B cell (primary cell): ENCODE measurements at regions not wholly inside any gene's neighbourhood (a gene's known extent, or its start where the extent isn't known, plus 50 kb on each side); places are given as distances from the start of the nearest gene placed in this dataset.

ENCODE experiments used
- ATAC-seq: fragments of 200-7000 bp; cut with Tn5 transposase; one replicate; pipeline ENCODE4 v1.10.0; 2021; ENCODE audit warnings: low read depth, mild to moderate bottlenecking, moderate number of reproducible peaks, moderate library complexity
- CTCF ChIA-PET: fragments of 350-600 bp; sonication (Branson Sonifier 250); formaldehyde crosslinking; loops from one replicate; lab custom pipeline; 2021; ENCODE audit warnings: antibody characterized with exemption, inconsistent platforms; lab: Charles Lee
- POLR2A ChIA-PET: fragments of 350-600 bp; sonication (Branson Sonifier 250); formaldehyde crosslinking; loops from one replicate; lab custom pipeline; 2021; ENCODE audit warnings: antibody characterized with exemption; lab: Charles Lee
- DNase-seq: peaks from one replicate; pipeline ENCODE4 v3.0.0; 2013
- H2AFZ ChIP-seq: 2 replicates; pipeline ENCODE4 v1.6.1; 2012; ENCODE audit warnings: mild to moderate bottlenecking, low read depth, low read length; ENCODE audit not compliant: insufficient read depth, poor library complexity, severe bottlenecking
- H3K27ac ChIP-seq, 2 donors: 1 replicate in 1 of 2; 2 replicates in 1 of 2; pipeline ENCODE4 v1.5.1; 2012 to 2013; ENCODE audit warnings: low read length in 2 of 2, mild to moderate bottlenecking in 2 of 2, moderate library complexity in 1 of 2
- H3K27me3 ChIP-seq, 4 experiments: fragments of 200-600 bp in 1 of 4; sonication (generic) in 1 of 4; replicated peaks in 1 of 4; 1 replicate in 2 of 4; 2 replicates in 2 of 4; pipeline versions ENCODE4 v1.6.1 to v1.7.0; 2013 to 2016; ENCODE audit warnings: low read length in 3 of 4, mild to moderate bottlenecking in 2 of 4, mixed read lengths in 1 of 4, moderate library complexity in 1 of 4; ENCODE audit not compliant: insufficient read depth in 4 of 4, control insufficient read depth in 3 of 4; ENCODE audit errors: control extremely low read depth in 1 of 4
- H3K36me3 ChIP-seq, 2 experiments: replicated peaks in 1 of 2; 1 replicate in 1 of 2; 2 replicates in 1 of 2; pipeline versions ENCODE4 v1.6.1 to v1.7.1; 2013; ENCODE audit warnings: low read length in 1 of 2; ENCODE audit not compliant: insufficient read depth in 2 of 2, control insufficient read depth in 1 of 2; ENCODE audit errors: control extremely low read depth in 1 of 2, extremely low read depth in 1 of 2
- H3K4me1 ChIP-seq, 2 donors: fragments of 200-600 bp in 1 of 2; sonication (generic) in 1 of 2; 1 replicate in 1 of 2; 2 replicates in 1 of 2; pipeline versions ENCODE4 v1.5.1 to v1.6.1; 2013 to 2017; ENCODE audit warnings: low read length in 2 of 2; ENCODE audit not compliant: control insufficient read depth in 2 of 2, insufficient read depth in 2 of 2
- H3K4me2 ChIP-seq: replicated peaks from 2 replicates; pipeline ENCODE3; 2012; ENCODE audit warnings: mild to moderate bottlenecking, low read depth, low read length; ENCODE audit not compliant: poor library complexity, severe bottlenecking
- H3K4me3 ChIP-seq, 5 experiments: fragments of 200-600 bp in 1 of 5; sonication (generic) in 1 of 5; 1 replicate in 3 of 5; 2 replicates in 2 of 5; pipeline versions ENCODE4 v1.5.1 to v1.7.0; 2011 to 2016; ENCODE audit warnings: low read length in 4 of 5, mild to moderate bottlenecking in 4 of 5, low read depth in 2 of 5, control low read depth in 1 of 5, moderate library complexity in 1 of 5; ENCODE audit not compliant: insufficient read depth in 1 of 5; ENCODE audit errors: control extremely low read depth in 1 of 5, extremely low read depth in 1 of 5
- H3K79me2 ChIP-seq: fragments of 200-600 bp; sonication (generic); one replicate; pipeline ENCODE4 v1.6.0; 2016; ENCODE audit warnings: low read length; ENCODE audit not compliant: control insufficient read depth, insufficient read depth
- H3K9ac ChIP-seq: fragments of 200-600 bp; sonication (generic); 2 replicates; pipeline ENCODE4 v1.6.1; 2017; ENCODE audit warnings: mild to moderate bottlenecking, low read length, moderate library complexity
- H3K9me3 ChIP-seq, 3 donors: one replicate each; pipeline versions ENCODE4 v1.6.1 to v1.7.1; 2013; ENCODE audit warnings: low read length in 2 of 3; ENCODE audit not compliant: control insufficient read depth in 2 of 3, insufficient read depth in 1 of 3; ENCODE audit errors: control extremely low read depth in 1 of 3
- H4K20me1 ChIP-seq: 2 replicates; pipeline ENCODE4 v1.6.0; 2012; ENCODE audit warnings: mild to moderate bottlenecking, low read length; ENCODE audit not compliant: insufficient read depth, control insufficient read depth, poor library complexity, severe bottlenecking
- H3K27ac Mint-ChIP-seq: one replicate; pipeline ENCODE4 v1.8.0; 2021; ENCODE audit warnings: mixed read lengths
- H3K27me3 Mint-ChIP-seq: one replicate; pipeline ENCODE4 v1.8.0; 2021; ENCODE audit warnings: mixed read lengths
- H3K4me1 Mint-ChIP-seq: one replicate; pipeline ENCODE4 v1.8.0; 2021; ENCODE audit warnings: mixed read lengths
- H3K4me3 Mint-ChIP-seq: one replicate; pipeline ENCODE4 v1.8.0; 2021; ENCODE audit warnings: mixed read lengths
- H3K9me3 Mint-ChIP-seq: one replicate; pipeline ENCODE4 v1.8.0; 2022; ENCODE audit warnings: mixed read lengths; ENCODE audit not compliant: insufficient read depth
- CTCF ChIP-seq: fragments of 200-600 bp; IDR thresholded peaks from one replicate; pipeline ENCODE4 v1.8.0; 2022; ENCODE audit warnings: antibody characterized with exemption, mild to moderate bottlenecking
- EZH2 ChIP-seq: IDR thresholded peaks from 2 replicates; pipeline ENCODE4 v1.6.1; 2012; ENCODE audit warnings: borderline replicate concordance, low read depth, mild to moderate bottlenecking, moderate library complexity, low read length; ENCODE audit not compliant: insufficient read depth, poor library complexity, severe bottlenecking
- WGBS: methylation state at CpG from one replicate; pipeline ENCODE4 v1.1.5; 2013; ENCODE audit warnings: missing lambda C conversion rate; ENCODE audit not compliant: insufficient coverage; 5-methylcytosine and 5-hydroxymethylcytosine counted together
- intact Hi-C: fragments of 100-400 bp; cut with micrococcal nuclease; formaldehyde crosslinking; loops from one replicate; pipeline ENCODE4 v1.10.0; 2022

GRCh38 chrX:100477467-100477866 is 67.4 kb upstream of the PCDH19 start:
- ChIA-PET CTCF (no interaction called here), POLR2A (no interaction called here)
- Mint-ChIP-seq H3K27ac (no peak overlapping the region), H3K27me3 (no peaks in the 10 kb centered on the region), H3K4me3 (no peak overlapping the region), H3K9me3 (no peaks in the 10 kb centered on the region), H3K4me1 (no peaks in the 10 kb centered on the region)
- no peaks in the 10 kb centered on the region for H3K4me1 ChIP-seq
- DNase-seq (no peak), ATAC-seq (no peak)
- H3K27ac ChIP-seq: no peak overlapping the region
- no peaks in the 10 kb centered on the region for H4K20me1 ChIP-seq
- H3K36me3 ChIP-seq: no peaks in the 10 kb centered on the region
- no peak overlapping the region for H3K9ac ChIP-seq
- H3K79me2 ChIP-seq: no peaks in the 10 kb centered on the region
- H3K9me3 ChIP-seq: no peaks in the 10 kb centered on the region
- intact Hi-C loops: no loop called here
- H3K4me2 ChIP-seq: no peak overlapping the region
- no peak overlapping the region for H3K4me3 ChIP-seq
- WGBS: no CpG with 5 or more reads among the region's 2 CpGs
- H3K27me3 ChIP-seq: no peaks in the 10 kb centered on the region
- TF ChIP-seq CTCF (no peak), EZH2 (no peak)
- no peak overlapping the region for H2AFZ ChIP-seq
